ACC112 (cell line): ENCODE measurements at regions not wholly inside any gene's neighbourhood (a gene's known extent, or its start where the extent isn't known, plus 50 kb on each side); places are given as distances from the start of the nearest gene placed in this dataset.

Experiments used
- H2AFZ ChIP-seq: fragments of 200-600 bp; sonication (generic); one replicate; pipeline ENCODE4 v1.6.0; 2017; ENCODE audit warnings: antibody characterized with exemption, low read length; ENCODE audit not compliant: unreplicated experiment
- H3K27ac ChIP-seq: fragments of 200-600 bp; sonication (generic); 2 replicates; pipeline ENCODE4 v1.5.1; 2014; ENCODE audit warnings: low read depth, mild to moderate bottlenecking, antibody characterized with exemption, low read length, moderate library complexity
- H3K27me3 ChIP-seq: fragments of 200-600 bp; sonication (generic); 2 replicates; pipeline ENCODE4 v1.6.1; 2014; ENCODE audit warnings: mild to moderate bottlenecking, antibody characterized with exemption, low read length, moderate library complexity, mixed read lengths; ENCODE audit not compliant: insufficient read depth
- H3K36me3 ChIP-seq: fragments of 200-600 bp; sonication (generic); 2 replicates; pipeline ENCODE4 v1.6.1; 2016; ENCODE audit warnings: mild to moderate bottlenecking, antibody characterized with exemption, low read length, moderate library complexity, mixed read lengths; ENCODE audit not compliant: insufficient read depth
- H3K4me1 ChIP-seq: fragments of 200-600 bp; sonication (generic); one replicate; pipeline ENCODE4 v1.6.1; 2016; ENCODE audit warnings: low read length, mixed read lengths; ENCODE audit not compliant: insufficient read depth, unreplicated experiment, control insufficient read depth
- H3K4me3 ChIP-seq: fragments of 200-600 bp; sonication (generic); 2 replicates; pipeline ENCODE4 v1.5.1; 2014; ENCODE audit warnings: mild to moderate bottlenecking, low read depth, low read length
- H3K79me2 ChIP-seq: fragments of 200-600 bp; sonication (generic); one replicate; pipeline ENCODE4 v1.6.0; 2016; ENCODE audit warnings: low read length; ENCODE audit not compliant: control insufficient read depth, unreplicated experiment, insufficient read depth

DNA sequence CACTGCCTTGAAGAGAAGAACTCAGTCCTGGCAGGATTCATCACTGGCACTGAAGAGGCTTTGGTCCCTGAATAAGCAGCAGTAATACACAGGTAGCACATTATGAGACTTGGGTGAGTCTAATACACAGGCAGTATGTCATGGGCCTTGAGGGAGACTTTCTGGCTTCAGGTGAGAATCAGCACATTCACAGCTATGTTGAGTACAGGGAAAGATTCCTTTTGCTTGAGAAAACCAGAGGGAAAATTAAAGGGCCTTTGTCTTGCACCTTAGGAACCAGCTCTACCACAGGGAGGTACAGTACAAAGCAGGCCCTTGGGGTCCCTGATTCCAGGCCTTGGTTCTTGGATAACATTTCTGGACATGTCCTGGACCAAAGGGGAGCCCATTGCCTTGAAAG is 484.6 kb downstream of the RFC3 start:
- Histone ChIP-seq H3K36me3 (no peaks in the 10 kb centered on the region), H3K27ac (no peak overlapping the region)

DNA sequence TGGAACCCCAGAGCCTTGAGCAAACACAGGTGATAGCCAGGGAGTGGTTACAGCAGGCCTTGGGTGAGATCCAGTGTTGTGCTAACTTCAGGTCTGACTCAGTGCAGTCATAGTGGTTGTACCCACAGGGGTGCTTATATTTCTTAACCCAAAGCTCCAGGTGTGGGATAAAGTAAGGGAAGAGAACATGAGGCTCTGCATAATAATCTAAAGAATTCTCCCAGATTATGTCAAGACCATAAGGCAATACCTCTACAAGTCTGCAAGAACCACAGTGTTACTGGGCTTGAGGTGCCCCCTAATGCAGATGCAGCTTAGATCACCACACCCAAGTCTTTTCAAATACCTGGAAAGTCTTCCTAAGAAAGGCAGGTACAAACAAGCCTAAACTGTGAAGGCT is 485.4 kb downstream of the RFC3 start:
- no peaks in the 10 kb centered on the region for H3K79me2 ChIP-seq
- H3K4me1 ChIP-seq, result no peaks in the 10 kb centered on the region
- H2AFZ ChIP-seq, result no peak overlapping the region
- H3K27ac ChIP-seq, result no peak overlapping the region
- H3K27me3 ChIP-seq, result no peaks in the 10 kb centered on the region
- no peaks in the 10 kb centered on the region for H3K36me3 ChIP-seq
- no peak overlapping the region for H3K4me3 ChIP-seq

More for the DNA sequence above, 484.6 kb downstream of the RFC3 start:
- H3K4me3 ChIP-seq, result no peak overlapping the region
- H3K27me3 ChIP-seq, result no peaks in the 10 kb centered on the region
- no peaks in the 10 kb centered on the region for H3K79me2 ChIP-seq
- no peak overlapping the region for H2AFZ ChIP-seq
- no peaks in the 10 kb centered on the region for H3K4me1 ChIP-seq

DNA sequence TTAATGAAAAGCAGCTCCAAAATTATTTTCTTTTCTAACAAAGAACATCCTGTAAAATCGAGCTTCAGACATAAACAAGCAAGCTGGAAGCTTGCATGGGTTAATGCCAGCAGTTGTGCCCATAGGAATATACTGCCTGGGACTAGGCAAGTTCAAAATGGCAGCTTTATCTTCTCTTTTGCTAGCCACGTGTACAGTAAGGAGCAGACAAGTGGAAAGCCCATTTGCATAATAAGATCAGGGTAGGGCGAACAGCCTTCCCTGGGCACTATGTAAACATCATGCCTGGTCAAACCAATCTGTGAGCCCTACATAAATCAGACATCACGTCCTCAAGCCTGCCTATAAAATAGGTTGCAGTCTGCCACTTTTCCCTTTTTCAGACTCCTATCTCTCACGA is 489.7 kb downstream of the RFC3 start:
- Histone ChIP-seq H3K27ac (no peak overlapping the region), H3K79me2 (no peaks in the 10 kb centered on the region), H2AFZ (no peak overlapping the region), H3K4me1 (no peaks in the 10 kb centered on the region), H3K4me3 (no peak overlapping the region), H3K36me3 (no peaks in the 10 kb centered on the region), H3K27me3 (no peaks in the 10 kb centered on the region)

DNA sequence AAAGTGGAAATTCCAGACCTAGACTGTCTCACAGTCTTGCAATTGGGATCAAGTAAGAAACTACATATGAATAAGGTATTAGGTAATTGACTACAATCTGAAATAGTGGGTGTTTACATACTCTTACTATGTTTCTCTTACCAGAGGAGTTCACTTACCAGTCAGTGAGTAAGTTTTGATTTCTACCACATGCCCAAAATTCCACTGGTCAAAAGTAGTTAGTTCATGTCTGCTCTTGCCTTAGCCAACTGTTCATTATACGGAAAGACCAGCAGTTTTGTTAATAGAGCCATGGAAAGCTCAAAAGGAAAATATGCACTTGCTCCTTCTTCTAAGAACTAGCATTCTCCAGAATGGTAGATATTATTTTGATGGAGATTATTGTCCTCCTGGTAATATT is 490.8 kb downstream of the RFC3 start:
- Histone ChIP-seq H3K27ac (no peak overlapping the region), H3K27me3 (no peaks in the 10 kb centered on the region), H3K36me3 (no peaks in the 10 kb centered on the region), H2AFZ (no peak overlapping the region), H3K79me2 (no peaks in the 10 kb centered on the region), H3K4me1 (no peaks in the 10 kb centered on the region), H3K4me3 (no peak overlapping the region)

DNA sequence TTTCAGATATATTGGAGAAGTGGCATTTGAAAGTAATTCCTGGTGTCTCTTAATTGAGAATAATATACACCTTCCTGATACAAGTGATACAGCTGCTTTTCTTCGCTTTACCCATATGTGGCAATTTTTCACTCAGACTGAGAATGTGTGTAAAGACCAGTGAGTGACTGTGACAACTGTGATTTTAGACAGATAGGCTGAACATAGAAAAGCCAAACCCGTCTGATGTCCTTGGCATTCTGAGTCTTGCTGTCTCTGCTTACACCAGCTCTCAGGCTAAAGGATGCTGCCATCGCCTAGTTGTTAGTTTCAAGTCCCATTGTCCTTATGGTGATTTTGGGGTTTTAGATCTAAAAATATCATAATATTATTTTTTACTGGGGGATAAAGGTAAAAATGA is 492.6 kb downstream of the RFC3 start:
- Histone ChIP-seq H3K36me3 (no peaks in the 10 kb centered on the region), H3K79me2 (no peaks in the 10 kb centered on the region), H3K27ac (no peak overlapping the region), H3K4me1 (no peaks in the 10 kb centered on the region), H3K4me3 (no peak overlapping the region), H3K27me3 (no peaks in the 10 kb centered on the region), H2AFZ (no peak overlapping the region)

DNA sequence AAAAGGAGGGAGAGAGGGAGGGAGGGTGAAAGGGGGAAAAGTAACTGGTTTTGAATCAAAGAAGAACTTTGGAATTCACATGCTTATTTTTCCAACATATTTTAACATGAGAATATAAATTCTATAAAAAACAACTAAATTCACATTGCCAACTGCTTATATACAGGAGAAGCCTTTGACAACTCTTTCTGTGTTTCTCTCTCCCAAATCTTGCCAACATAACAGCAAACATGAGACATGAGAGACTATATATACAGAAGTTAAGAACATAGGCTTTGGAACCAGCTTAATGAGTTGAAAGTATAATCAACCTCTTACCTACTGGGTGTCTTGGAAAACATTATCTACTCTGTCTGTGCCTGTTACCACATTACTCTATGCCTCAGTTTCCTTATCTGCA is 493.3 kb downstream of the RFC3 start:
- Histone ChIP-seq H3K27me3 (no peaks in the 10 kb centered on the region), H3K4me3 (no peak overlapping the region), H3K4me1 (no peaks in the 10 kb centered on the region), H3K27ac (no peak overlapping the region), H2AFZ (no peak overlapping the region), H3K79me2 (no peaks in the 10 kb centered on the region), H3K36me3 (no peaks in the 10 kb centered on the region)

DNA sequence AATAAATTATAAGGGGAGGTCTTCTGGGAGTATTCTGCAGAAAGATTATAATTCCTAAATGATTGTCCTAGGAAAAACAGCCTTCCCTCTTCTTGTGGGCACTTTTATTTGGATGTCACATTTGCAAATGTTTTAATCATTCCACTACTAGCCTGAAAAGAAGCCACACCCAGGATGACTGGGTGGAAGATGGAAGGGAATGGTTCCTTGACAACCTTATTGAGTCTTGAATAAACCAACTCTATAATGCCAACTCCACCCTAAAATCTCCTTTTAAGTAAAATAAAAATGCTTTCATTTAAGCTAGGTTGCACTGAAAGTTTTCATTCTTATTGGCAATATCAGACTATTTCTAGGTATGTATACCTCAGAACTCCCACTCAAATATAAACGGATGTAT is 494.6 kb downstream of the RFC3 start:
- H3K36me3 ChIP-seq, result no peaks in the 10 kb centered on the region
- no peak overlapping the region for H2AFZ ChIP-seq
- H3K4me1 ChIP-seq, result no peaks in the 10 kb centered on the region
- no peak overlapping the region for H3K4me3 ChIP-seq
- no peaks in the 10 kb centered on the region for H3K27me3 ChIP-seq
- H3K79me2 ChIP-seq, result no peaks in the 10 kb centered on the region
- H3K27ac ChIP-seq, result no peak overlapping the region

DNA sequence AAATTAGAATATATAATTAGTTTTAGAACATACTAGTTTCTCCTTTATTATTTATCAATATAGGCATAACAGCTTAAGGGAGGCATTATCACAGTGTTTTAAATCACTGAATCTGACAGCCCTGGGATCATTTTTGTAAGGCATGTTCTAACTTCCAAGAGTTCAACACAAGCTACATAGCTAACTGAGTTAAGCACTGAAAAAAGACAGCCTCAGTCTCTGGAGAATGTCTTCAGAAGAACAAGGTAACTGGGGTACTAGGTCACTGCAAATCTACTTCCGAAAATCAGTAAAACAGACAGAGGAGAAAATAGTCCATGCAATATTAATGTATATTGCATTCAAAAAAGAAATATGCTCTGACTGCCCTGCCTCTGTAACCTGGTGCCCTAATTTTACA is 502.1 kb downstream of the RFC3 start:
- H2AFZ ChIP-seq, result no peak overlapping the region
- no peaks in the 10 kb centered on the region for H3K36me3 ChIP-seq
- H3K4me3 ChIP-seq, result no peak overlapping the region
- no peak overlapping the region for H3K27ac ChIP-seq
- no peaks in the 10 kb centered on the region for H3K79me2 ChIP-seq
- H3K4me1 ChIP-seq, result no peaks in the 10 kb centered on the region
- 0 out of 2 replicates have a peak, but pooled peaks cover 6% of the 10 kb centered on the region for H3K27me3 ChIP-seq

DNA sequence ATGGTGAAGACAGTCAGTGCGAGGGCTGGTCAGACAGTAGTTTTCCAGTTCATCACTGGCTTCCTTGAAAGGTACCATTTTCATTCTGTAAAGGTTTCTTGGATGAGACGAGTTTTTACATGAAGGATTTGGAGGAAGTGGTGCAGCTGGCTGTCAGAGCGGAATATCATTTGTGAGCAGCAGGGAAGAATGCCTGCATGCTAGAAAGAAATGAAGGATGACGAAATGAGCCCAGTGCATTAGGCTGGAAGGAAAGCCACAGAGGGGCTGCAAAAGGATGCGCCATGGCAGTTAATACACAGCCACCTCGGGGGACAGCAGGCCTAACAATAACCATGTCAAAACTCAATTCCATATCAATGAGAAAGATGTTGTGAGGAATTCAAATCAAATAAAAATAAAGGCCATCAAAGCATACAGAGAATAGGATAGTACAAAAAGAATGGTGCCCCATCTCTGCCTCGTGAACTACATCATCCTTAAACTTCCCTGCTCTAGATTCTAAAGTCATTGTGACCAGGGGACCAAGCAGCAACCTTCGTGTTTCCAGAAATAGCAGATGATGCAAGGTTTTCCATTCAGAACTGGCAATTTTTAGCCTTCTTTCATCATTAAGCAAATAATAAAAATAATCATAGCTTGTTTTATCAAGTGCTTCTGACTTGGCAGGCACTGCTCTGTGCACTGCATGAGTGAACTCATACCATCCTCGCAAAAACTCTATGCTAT is 504.2 kb downstream of the RFC3 start:
- Histone ChIP-seq H3K4me1 (no peaks in the 10 kb centered on the region), H2AFZ (no peak overlapping the region), H3K27me3 (0 out of 2 replicates have a peak, but pooled peaks cover 6% of the 10 kb centered on the region), H3K79me2 (no peaks in the 10 kb centered on the region), H3K36me3 (no peaks in the 10 kb centered on the region), H3K27ac (no peak overlapping the region), H3K4me3 (no peak overlapping the region)

DNA sequence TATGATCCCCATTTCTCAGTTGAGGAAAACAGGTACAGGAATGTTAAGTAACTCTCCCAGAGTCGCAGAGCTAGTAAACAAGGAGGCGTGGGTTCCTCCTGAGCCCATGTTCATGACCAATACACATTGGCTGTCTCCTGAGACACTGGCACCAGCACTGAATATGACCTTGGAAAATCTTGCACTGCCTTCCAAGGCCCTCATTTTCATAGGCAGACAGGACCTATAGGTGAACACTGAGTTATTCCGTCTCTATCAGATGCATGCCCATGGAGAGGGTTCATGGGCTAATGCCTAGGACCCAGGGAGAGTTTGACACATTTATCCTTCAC is 504.8 kb downstream of the RFC3 start:
- no peak overlapping the region for H3K4me3 ChIP-seq
- H3K36me3 ChIP-seq, result no peaks in the 10 kb centered on the region
- 0 out of 2 replicates have a peak, but pooled peaks cover 6% of the 10 kb centered on the region for H3K27me3 ChIP-seq

More for the DNA sequence above, 504.8 kb downstream of the RFC3 start:
- H2AFZ ChIP-seq, result no peak overlapping the region
- H3K27ac ChIP-seq, result no peak overlapping the region
- H3K79me2 ChIP-seq, result no peaks in the 10 kb centered on the region
- H3K4me1 ChIP-seq, result no peaks in the 10 kb centered on the region
